NCI-H1436 (cell line): ENCODE measurements at regions not wholly inside any gene's neighbourhood (a gene's known extent, or its start where the extent isn't known, plus 50 kb on each side); places are given as distances from the start of the nearest gene placed in this dataset.
"Not testable (repeated sequence)": the region's sequence is repeated elsewhere in the genome, so short reads cannot be mapped to it uniquely, and the experiment has no call there.

Experiments
- DNase-seq: peaks from one replicate; lab custom pipeline; 2025; lab: John Stamatoyannopoulos, UW

DNA sequence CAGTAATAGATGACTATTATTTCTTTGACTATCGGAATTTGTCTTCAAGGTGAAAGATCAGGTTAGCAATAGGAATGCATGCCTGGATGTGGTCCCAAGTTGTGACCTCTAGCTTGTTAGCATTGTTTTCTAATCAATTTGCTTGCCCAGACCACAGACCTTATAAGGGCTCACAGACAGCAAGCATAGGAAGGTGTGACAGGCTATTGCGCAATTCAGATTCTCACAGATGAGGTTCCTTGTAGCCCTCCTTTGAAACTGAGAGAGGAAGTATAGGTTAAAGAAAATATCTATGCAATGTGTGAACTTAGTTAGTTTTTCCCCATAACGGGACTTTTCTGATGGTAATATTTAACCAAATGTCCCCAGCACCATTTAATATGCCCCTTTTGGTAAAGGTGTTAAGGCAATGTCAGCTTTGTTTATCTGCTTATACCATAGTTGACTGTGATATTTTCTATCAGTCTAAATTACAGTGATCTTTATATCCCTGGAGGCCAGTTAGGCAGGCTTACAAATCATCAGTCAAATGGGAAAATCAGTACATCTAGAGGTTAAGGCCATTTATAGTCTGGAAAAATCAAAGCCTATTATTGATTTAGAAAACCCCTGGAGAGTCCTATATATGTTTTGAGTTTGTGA is 168.1 kb upstream of the MBNL1 start:
- DNase-seq, result no peak

- no peak for DNase-seq
Measured at GRCh38 chr3:152102410-152102809, 166.3 kb upstream of the MBNL1 start.

GRCh38 chr3:152103257-152103656 is 165.5 kb upstream of the MBNL1 start:
- no peak for DNase-seq

GRCh38 chr3:152104847-152105415 is 163.8 kb upstream of the MBNL1 start:
- DNase-seq, result no peak

DNA sequence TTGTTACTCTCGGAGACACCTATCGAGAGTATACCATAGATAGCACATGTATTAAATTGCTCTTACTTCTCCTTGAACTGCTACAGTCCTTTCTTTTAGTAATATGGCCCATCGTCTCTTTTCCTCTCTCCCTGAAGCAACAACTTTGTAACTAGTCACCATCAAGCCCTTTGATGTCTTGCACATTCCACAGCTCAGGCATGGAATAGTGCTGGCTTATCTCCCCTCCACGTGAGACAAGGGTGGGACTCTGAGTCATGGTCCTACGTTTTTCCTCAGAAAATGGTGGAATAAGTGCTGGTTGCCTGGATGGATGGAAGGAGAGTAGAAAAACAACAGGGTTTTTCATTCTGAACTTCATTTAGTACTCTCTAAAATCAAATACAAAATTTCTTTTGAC is 163.3 kb upstream of the MBNL1 start:
- no peak for DNase-seq

DNA sequence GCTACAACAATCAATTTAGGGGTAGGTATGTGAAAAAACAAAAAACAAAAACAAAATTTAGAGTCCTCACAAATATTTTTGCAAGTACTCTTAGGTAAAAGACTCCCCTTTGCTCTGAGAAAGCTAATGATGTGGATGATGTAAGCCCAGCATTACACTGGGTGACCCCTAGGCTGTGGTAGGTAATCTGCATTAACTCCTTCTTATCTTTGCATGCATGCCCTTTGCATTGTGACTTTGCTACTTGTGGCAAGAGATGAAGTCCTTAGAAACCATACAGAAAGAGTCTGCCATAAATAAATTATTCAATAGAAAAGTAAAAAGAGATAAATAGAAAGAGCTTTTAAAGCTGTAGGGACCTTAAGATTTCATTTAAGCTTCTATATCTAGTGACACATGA is 159.7 kb upstream of the MBNL1 start:
- DNase-seq, result no peak

DNA sequence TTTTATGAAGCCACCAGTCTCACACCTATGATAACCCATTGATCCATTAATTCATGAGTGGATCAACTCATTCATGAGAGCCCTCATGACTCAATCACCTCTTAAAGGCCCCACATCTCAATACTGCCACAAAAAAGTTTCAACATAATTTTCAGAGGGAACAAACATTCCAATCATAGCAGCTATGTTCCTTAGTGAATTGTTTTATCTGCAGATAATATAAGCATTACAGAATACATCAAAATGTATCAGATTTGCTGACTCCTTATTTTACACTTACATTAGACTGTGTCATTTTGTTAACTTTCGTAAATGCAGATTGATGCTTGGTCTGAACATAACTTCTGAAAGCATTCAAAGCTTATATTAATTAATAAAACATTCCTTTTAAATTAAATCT is 155.3 kb upstream of the MBNL1 start:
- DNase-seq, result no peak

- DNase-seq, result no peak
Measured at GRCh38 chr3:152113992-152114651, 154.6 kb upstream of the MBNL1 start.

- DNase-seq, result no peak
Measured at GRCh38 chr3:152120601-152121269, 148.0 kb upstream of the MBNL1 start.

DNA sequence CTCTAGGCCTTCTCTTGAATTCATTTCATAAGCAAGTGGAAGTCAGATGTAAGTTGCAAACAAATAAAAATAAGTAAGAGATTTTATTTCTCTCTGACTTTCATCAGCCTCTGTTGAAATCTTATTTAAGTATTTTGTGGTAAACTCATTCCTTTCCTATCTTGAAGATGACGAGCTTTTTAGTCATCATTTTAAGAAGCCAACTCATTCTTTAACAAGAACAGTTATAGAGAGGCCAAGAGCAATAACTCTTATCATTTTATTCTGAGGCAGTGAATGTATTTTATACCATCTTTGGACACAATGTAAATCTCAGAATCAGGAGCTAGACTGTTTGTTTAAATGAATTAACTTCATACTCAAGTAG is 147.5 kb upstream of the MBNL1 start:
- DNase-seq, result no peak

DNA sequence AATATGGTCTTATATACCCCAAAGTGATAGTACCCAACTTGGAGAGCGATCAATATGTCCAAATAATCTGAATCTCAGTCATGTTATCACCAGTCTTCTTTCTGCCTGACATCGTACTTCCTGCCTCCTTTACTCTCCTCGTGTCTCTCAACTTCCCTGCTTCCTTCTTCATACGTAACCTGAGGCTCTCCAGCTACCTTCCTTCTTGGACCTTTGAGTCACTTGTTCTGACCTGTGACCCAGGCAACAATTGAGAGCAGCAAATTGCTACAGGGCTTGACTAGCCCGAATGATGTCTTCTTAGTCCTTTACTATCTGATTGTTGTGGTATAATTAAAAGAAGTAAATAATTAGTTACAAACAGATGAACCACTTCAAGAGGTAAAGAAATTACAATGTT is 145.9 kb upstream of the MBNL1 start:
- DNase-seq, result no peak

- DNase-seq, result no peak
Measured at GRCh38 chr3:152123457-152123856, 145.3 kb upstream of the MBNL1 start.

DNA sequence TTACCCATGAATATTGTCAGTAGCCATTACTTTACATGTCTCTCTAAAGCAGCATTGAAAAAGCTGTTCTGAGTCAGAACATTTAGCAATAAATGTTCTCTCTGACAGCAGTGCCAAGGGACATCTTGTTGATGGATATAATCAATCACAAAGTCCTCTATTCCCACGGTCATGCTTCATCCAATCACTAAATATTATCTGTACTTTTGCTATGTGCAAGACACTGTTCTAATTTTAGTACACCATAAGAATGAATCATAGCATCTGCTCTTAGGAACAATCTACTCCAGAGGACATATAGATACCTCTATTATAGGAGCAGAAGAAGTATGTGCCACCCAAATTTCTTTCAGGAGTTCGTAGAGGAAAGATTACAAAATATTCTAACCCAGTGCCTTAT is 142.5 kb upstream of the MBNL1 start:
- no peak for DNase-seq

GRCh38 chr3:152127058-152127457 is 141.7 kb upstream of the MBNL1 start:
- no peak for DNase-seq

GRCh38 chr3:152128356-152128755 is 140.4 kb upstream of the MBNL1 start:
- no peak for DNase-seq

DNA sequence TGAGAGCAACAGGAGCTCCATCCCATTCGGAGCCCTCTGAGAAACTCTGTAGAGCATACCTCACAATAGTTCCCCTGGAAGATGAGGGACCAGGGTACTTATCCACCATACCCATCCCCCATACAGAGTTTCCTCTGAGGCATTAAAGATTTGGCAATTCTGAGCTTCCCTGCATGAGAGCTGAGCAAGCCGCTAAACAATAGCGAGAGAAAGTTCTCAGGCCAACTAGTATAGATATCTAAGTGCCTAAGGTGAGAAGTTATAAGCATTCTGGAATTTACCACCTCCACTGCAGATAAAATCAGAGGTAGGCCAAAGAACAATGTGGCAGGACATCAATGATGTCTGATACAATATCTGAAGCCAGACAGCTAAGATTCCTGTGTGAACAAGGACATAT is 129.1 kb upstream of the MBNL1 start:
- no peak for DNase-seq

DNA sequence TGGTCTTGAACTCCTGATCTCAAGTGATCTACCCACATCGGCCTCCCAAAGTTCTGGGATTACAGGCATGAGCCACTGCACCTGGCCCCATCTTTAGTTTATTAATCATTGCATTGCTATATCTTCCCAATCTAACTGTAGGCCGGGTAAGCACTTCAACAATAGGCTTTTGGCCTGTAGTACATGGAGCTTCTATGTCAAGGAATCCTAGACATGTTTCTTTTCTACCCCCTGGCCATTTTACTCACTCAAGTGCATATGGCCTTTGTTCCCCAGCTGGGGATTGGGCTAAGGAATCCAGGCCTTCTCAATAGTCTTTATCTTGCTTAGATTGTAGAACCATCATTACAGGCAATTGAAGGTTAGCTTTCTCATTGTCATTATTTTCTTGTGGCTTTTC is 122.3 kb upstream of the MBNL1 start:
- no peak for DNase-seq

DNA sequence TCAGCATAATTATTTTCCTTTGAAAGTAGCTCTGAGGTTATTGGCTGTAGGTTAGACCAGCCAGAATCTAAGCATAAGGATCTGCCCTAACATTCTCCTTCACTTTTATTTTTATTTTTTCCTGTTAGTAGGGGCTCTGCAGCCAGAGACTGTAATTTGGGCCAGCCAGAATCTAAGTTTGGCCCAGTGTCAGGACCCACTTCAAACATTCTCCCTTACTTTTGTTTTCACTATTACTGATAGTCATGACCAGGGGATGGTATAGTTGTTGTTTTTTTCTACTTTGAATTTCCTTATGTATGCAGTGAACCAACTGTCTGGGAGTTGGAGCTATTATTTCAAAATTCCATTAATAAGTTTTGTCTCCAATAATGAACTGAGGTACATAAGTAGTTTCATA is 121.0 kb upstream of the MBNL1 start:
- no peak for DNase-seq

DNA sequence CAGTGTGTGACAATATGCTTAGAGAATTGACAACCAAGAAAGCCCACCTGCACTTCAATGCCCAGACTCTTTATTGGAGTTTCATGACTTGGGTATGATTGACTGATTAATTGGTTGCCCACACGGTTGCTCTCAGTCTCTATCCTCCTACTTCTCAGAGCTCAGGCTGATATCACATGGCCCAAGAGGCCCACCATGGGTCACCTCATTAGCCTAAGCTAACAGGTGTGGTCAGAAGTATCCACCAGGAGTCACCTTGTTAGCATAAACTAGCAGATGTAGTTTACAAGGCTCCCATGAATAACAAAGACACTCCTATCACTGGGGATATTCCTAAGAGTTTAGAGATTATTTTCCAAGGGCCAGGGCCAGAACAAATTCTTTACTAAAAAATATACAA is 120.2 kb upstream of the MBNL1 start:
- no peak for DNase-seq

DNA sequence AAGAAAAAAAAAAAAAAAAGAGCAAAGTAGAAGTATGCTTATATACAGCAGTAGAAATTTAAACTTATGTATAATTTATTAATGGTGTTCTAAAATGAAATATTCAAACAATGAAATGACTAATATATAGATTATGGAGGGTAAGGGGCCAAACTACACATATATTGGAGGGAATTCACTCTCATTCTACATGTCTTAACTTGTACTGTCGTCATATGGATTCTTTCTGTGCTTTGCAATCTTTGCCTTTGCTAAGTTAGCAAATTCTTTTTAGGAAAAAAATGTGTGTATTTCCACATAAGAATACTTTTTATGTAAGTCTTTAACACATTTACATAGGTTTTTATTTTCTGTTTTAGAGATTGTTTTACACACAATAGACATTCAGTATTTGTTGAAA is 118.9 kb upstream of the MBNL1 start:
- DNase-seq, result no peak

DNA sequence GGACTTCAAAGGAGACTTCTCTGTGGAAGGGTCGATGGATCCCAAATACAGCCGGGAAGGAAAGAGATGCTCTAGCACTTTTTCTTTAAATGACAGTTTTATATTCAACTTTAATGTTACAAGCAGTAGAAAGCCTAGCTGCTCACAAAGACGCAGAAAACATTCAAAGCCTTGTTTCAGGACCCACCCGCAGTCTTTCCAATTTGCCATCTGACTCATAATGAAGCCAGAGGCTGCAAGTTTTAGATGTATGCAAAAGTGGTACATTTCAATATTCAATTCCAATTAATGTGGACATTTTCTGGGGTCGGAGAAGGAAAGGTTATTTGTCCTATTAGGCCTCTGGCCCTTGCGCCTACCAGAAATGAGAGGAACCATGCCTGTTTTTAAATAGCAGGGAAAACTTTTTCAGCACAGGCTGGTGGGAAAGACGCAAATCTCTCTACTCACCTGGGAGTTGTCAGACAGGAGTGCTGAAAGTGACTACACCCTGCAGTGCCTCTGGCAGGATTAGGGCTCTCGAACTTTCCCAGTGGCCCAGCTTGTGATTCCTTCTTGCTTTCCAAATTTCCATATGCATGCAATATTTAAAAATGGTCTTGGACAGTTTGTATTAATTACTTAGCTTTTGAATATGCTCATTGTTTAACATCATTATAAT is 117.4 kb upstream of the MBNL1 start:
- DNase-seq, result no peak

DNA sequence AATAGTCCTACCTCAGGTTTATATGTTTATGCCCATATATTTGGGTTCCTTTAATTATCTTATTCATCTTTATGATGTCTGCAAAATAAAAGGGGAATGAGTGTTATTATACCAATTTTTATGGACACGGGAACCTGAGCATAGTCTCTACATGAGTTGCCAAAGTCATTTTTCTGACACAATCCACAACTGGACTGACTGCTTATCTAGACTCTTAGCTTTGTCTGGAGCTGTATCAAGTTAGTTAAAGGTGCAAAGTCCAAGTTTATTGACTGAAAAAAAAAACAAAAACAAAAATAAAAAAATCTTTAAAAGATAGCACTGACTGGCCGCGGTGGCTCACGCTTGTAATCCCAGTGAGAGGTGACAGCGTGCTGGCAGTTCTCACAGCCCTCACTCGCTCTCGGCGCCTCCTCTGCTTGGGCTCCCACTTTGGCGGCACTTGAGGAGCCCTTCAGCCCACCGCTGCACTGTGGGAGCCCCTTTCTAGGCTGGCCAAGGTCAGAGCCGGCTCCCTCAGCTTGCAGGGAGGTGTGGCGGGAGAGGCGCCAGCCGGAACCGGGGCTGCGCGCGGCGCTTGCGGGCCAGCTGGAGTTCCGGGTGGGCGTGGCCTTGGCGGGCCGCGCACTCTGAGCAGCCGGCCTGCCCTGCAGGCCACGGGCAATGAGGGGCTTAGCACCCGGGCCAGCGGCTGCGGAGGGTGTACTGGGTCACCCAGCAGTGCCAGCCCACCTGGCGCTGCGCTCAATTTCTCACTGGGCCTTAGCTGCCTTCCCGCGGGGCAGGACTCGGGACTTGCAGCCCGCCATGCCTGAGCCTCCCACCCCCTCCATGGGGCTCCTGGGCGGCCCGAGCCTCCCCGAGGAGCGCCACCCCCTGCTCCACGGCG is 116.6 kb upstream of the MBNL1 start:
- DNase-seq, result not testable (repeated sequence)
